Panc1 (cell line): ENCODE measurements at regions not wholly inside any gene's neighbourhood (a gene's known extent, or its start where the extent isn't known, plus 50 kb on each side); places are given as distances from the start of the nearest gene placed in this dataset.

Source experiments
- ATAC-seq: fragments of 200-7000 bp; cut with Tn5 transposase; 2 replicates; pipeline ENCODE4 v1.9.1; 2020; ENCODE audit warnings: mild to moderate bottlenecking, moderate library complexity
- BruUV-seq: library from RNA; stranded (reverse); fragments of 400-500 nt; replicated peaks from 2 replicates; lab custom pipeline; 2021; lab: Mats Ljungman, UMichigan
- CTCF ChIA-PET: fragments of 300-600 bp; sonication (Branson Sonifier 250); formaldehyde crosslinking; loops from one replicate; lab custom pipeline; 2022; ENCODE audit warnings: antibody characterized with exemption; lab: Charles Lee
- POLR2A ChIA-PET: fragments of 300-600 bp; sonication (Branson Sonifier 250); formaldehyde crosslinking; loops from one replicate; lab custom pipeline; 2022; ENCODE audit warnings: antibody characterized with exemption; lab: Charles Lee
- DNase-seq: peaks from one replicate; pipeline ENCODE4 v3.0.0-alpha.2; 2010; ENCODE audit warnings: low read depth, low spot score
- H3K27ac ChIP-seq: 2 replicates; pipeline ENCODE4 v1.5.1; 2011; ENCODE audit warnings: mild to moderate bottlenecking, low read length, inconsistent platforms
- H3K27me3 ChIP-seq: fragments of 200-500 bp; sonication (Bioruptor generic); 2 replicates; pipeline ENCODE4 v1.6.0; 2014; ENCODE audit warnings: low read length, inconsistent platforms; ENCODE audit not compliant: control insufficient read depth, insufficient read depth
- H3K36me3 ChIP-seq: fragments of 200-500 bp; sonication (Bioruptor generic); 2 replicates; pipeline ENCODE4 v1.5.1; 2014; ENCODE audit warnings: inconsistent platforms, mild to moderate bottlenecking, low read length, moderate library complexity; ENCODE audit not compliant: control insufficient read depth, insufficient read depth
- H3K4me1 ChIP-seq: 2 replicates; pipeline ENCODE4 v1.5.1; 2011; ENCODE audit warnings: inconsistent platforms, mild to moderate bottlenecking, low read length, moderate library complexity; ENCODE audit not compliant: control insufficient read depth, insufficient read depth
- H3K4me3 ChIP-seq, 2 experiments: 2 replicates each; pipeline ENCODE4 v1.5.1; 2011 to 2012; ENCODE audit warnings: low read depth in 2 of 2, low read length in 2 of 2, mild to moderate bottlenecking in 2 of 2, inconsistent platforms in 1 of 2, moderate library complexity in 1 of 2
- H3K9me3 ChIP-seq: fragments of 200-500 bp; sonication (Bioruptor generic); 2 replicates; pipeline ENCODE4 v1.5.1; 2014; ENCODE audit warnings: low read depth, mild to moderate bottlenecking, inconsistent platforms, low read length, moderate library complexity; ENCODE audit not compliant: control insufficient read depth, insufficient read depth
- CTCF ChIP-seq: fragments of 450-650 bp; IDR thresholded peaks from 2 replicates; pipeline ENCODE4 v1.5.1; 2017; ENCODE audit warnings: mild to moderate bottlenecking
- POLR2AphosphoS5 ChIP-seq: IDR thresholded peaks from 2 replicates; pipeline ENCODE4 v1.6.1; 2012; ENCODE audit warnings: mild to moderate bottlenecking, low read depth, low read length, moderate library complexity
- REST ChIP-seq, 2 experiments: IDR thresholded peaks; 2 replicates each; pipeline ENCODE4 v1.6.1; 2011 to 2012; ENCODE audit warnings: low read depth in 2 of 2, control low read depth in 1 of 2, low read length in 1 of 2, mild to moderate bottlenecking in 1 of 2, moderate library complexity in 1 of 2; ENCODE audit not compliant: insufficient read depth in 1 of 2
- SIN3A ChIP-seq: IDR thresholded peaks from 2 replicates; pipeline ENCODE4 v1.6.1; 2012; ENCODE audit warnings: low read depth, mild to moderate bottlenecking, low read length, moderate library complexity, borderline replicate concordance; ENCODE audit not compliant: insufficient read depth
- TCF7L2 ChIP-seq: IDR thresholded peaks from 2 replicates; pipeline ENCODE4 v1.6.1; 2011; ENCODE audit warnings: mild to moderate bottlenecking, low read depth, low read length, inconsistent platforms
- in situ Hi-C: cut with HindIII; loops from 2 replicates; pipeline ENCODE4 v1.10.0; 2016; ENCODE audit warnings: low sequenced_read_pairs, low pct_unique_long_range_greater_than_20kb
- intact Hi-C: fragments of 100-400 bp; cut with micrococcal nuclease; formaldehyde crosslinking; loops from one replicate; pipeline ENCODE4 v1.10.0; 2022; ENCODE audit not compliant: unreplicated experiment

DNA sequence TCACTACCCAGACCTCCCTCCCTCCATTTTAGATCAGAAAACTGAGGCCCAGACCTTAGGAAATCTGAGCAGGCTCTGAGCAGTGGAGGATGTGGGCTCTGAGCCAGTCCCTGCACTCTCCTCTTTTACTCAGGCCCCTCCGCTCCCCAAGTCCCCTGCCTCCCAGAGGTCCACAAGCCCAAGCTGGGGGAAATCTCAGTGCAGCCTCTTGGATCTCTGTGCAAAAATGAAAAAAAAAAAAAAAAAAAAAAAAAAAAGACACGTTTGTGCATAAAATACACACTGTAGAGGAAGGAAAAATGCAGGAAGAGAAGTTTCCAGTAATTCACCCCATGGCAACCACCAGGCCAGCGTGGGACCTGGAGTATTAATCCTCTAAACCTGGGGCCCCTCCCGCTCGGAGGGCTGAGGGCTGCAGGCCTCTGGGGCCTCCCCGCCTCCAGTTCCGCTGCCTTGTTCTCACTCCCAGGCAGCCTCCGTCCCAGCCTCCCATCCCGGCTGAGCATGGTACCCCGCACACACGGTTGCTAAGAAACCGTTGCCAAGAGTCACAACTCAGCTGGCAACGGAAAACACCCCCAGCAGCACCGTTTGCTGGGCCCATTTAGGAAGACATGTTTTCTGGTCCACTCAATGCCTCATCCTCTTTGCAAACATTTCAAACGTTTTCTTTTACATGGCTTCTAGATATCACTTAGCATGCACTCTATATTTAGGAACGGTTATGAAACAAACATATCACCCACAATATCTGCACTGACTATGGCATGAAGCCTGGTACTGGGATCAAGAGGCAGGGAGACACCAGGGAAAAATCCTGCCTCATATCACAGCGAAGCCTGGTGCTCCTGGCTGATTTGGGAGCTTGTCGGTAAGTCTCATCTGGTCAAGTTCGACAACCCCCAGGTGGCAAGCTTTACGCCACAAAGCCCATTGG lies 227.5 kb downstream of the CTTN start:
- POLR2A ChIA-PET = interaction anchor here (0.6 kb wide), 1 partner anchor 17 kb away, joined by 11 read pairs; no protein-coding TSS in a partner anchor
- no TSS peak for BruUV-seq
- Histone ChIP-seq H3K4me1 (no peaks in the 10 kb centered on the region), H3K27me3 (peaks cover 2% of the 10 kb centered on the region; the same call in 1 of the 2 replicates), H3K27ac (no peak overlapping the region), H3K9me3 (no peaks in the 10 kb centered on the region), H3K4me3 (no peak overlapping the region), H3K36me3 (no peaks in the 10 kb centered on the region)
- ATAC-seq (no peak), DNase-seq (no peak)
- in situ Hi-C loops (no loop called here), intact Hi-C loops (no loop called here)
- TF ChIP-seq TCF7L2 (no peak), CTCF (no peak), SIN3A (no peak), REST (IDR thresholded peaks at IDR 0.05; ENCODE audit: insufficient read depth in 1 of 2, low read depth in 2 of 2, low read length in 1 of 2) (no peak), POLR2AphosphoS5 (no peak)
- CTCF ChIA-PET = interaction anchor here (0.7 kb wide), 1 partner anchor 12 kb away, joined by 4 read pairs; no protein-coding TSS in a partner anchor

DNA sequence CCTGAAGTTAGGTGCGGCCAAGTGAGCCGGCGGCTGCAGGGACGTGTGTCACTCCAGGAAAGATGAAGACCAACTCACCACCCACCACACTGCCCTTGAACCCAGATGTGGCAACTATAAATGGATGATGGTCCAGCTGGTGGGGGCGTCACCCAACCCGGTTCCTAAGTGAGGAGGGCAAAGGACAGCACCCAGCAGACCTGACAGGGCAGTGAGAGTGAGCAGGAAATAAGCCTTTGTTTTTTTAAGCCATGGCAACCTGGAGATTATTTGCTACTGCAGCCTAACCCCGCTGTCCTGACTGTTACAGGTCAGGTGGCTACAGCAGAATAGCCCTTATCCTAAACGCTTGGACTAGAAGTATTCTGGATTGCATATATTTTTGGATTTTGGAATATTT lies 228.9 kb downstream of the CTTN start:
- ATAC-seq (no peak), DNase-seq (no peak)
- in situ Hi-C loops = no loop called here
- H3K27me3 ChIP-seq = peaks cover 2% of the 10 kb centered on the region; the same call in 1 of the 2 replicates
- ChIA-PET CTCF (no interaction called here), POLR2A (no interaction called here)
- H3K9me3 ChIP-seq = no peaks in the 10 kb centered on the region
- H3K4me1 ChIP-seq = no peaks in the 10 kb centered on the region
- BruUV-seq = no TSS peak
- no peak overlapping the region for H3K4me3 ChIP-seq
- H3K27ac ChIP-seq = no peak overlapping the region
- no peaks in the 10 kb centered on the region for H3K36me3 ChIP-seq
- TF ChIP-seq POLR2AphosphoS5 = no peak
- TF ChIP-seq REST (IDR thresholded peaks at IDR 0.05; ENCODE audit: insufficient read depth in 1 of 2, low read depth in 2 of 2, low read length in 1 of 2) = no peak
- intact Hi-C loops = no loop called here
